Body of pancreas (tissue), 4 donors: ENCODE measurements at regions not wholly inside any gene's neighbourhood (a gene's known extent, or its start where the extent isn't known, plus 50 kb on each side); places are given as distances from the start of the nearest gene placed in this dataset.

ENCODE experiments used
- ATAC-seq: fragments of 150-250 bp; one replicate; pipeline ENCODE4 v1.9.1; 2016
- DNase-seq, 4 donors: peaks; one replicate each; pipeline ENCODE4 v3.0.0-alpha.2; 2019
- H3K27ac ChIP-seq, 4 donors: fragments of 200-600 bp; sonication (generic); 1 replicate in 3 of 4; 2 replicates in 1 of 4; pipeline versions ENCODE4 v1.5.1 to v1.6.1; 2016 to 2019; ENCODE audit warnings: mild to moderate bottlenecking in 1 of 4, mixed read lengths in 1 of 4, moderate library complexity in 1 of 4
- H3K27me3 ChIP-seq, 2 donors: fragments of 200-600 bp; sonication (generic); one replicate each; pipeline ENCODE4 v1.6.0; 2016; ENCODE audit warnings: mild to moderate bottlenecking in 1 of 2
- H3K36me3 ChIP-seq, 2 donors: fragments of 200-600 bp; sonication (generic); replicated peaks in 1 of 2; 2 replicates each; pipeline ENCODE4 v1.5.1; 2016; ENCODE audit warnings: low read depth in 2 of 2; ENCODE audit not compliant: insufficient read depth in 1 of 2
- H3K4me1 ChIP-seq: fragments of 200-600 bp; sonication (generic); one replicate; pipeline ENCODE4 v1.6.0; 2016
- H3K4me3 ChIP-seq, 2 donors: fragments of 200-600 bp; sonication (generic); 1 replicate in 1 of 2; 2 replicates in 1 of 2; pipeline ENCODE4 v1.5.1; 2016 to 2019
- H3K9me3 ChIP-seq, 3 donors: fragments of 200-600 bp; sonication (generic); 1 replicate in 2 of 3; 2 replicates in 1 of 3; pipeline ENCODE4 v1.5.1; 2016
- POLR2A ChIP-seq, 3 donors: fragments of 450-650 bp; IDR thresholded peaks; one replicate each; pipeline ENCODE4 v1.6.1; 2016; ENCODE audit warnings: antibody characterized with exemption in 3 of 3, mild to moderate bottlenecking in 2 of 3
- WGBS, 2 donors: methylation state at CpG; one replicate each; pipeline ENCODE4 v1.1.5; 2017; 5-methylcytosine and 5-hydroxymethylcytosine counted together
- intact Hi-C: fragments of 100-400 bp; cut with DNase I; formaldehyde crosslinking; loops from one replicate; pipeline ENCODE4 v1.15.1; 2023
- TF ChIP-seq, protein P1 (sequence below), 7 experiments: fragments of 450-650 bp in 4 of 7; fragments of 200-600 bp in 3 of 7; sonication (generic) in 3 of 7; IDR thresholded peaks; one replicate each; pipeline ENCODE4 v1.5.1; 2016 to 2019; ENCODE audit warnings: antibody characterized with exemption in 7 of 7

DNA sequence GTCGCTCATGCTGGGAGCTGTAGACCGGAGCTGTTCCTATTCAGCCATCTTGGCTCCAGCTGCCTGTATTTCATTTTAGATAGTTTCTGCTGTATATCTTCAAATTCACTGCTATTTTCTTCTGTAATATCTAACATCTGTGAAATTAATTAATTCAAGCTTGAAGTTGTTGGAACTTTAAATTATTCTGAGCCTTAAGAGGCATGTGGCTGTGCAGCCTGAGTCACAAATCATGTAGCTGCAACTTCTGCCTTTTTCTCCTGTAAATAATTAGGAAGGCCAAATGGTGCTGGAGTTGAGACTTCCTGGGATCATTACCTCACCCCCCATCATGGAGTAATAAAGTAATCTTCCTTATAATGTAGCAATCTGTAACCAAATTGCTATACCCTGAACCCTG, 183.3 kb upstream of the PCSK5 start:
- TF ChIP-seq, protein P1, sequence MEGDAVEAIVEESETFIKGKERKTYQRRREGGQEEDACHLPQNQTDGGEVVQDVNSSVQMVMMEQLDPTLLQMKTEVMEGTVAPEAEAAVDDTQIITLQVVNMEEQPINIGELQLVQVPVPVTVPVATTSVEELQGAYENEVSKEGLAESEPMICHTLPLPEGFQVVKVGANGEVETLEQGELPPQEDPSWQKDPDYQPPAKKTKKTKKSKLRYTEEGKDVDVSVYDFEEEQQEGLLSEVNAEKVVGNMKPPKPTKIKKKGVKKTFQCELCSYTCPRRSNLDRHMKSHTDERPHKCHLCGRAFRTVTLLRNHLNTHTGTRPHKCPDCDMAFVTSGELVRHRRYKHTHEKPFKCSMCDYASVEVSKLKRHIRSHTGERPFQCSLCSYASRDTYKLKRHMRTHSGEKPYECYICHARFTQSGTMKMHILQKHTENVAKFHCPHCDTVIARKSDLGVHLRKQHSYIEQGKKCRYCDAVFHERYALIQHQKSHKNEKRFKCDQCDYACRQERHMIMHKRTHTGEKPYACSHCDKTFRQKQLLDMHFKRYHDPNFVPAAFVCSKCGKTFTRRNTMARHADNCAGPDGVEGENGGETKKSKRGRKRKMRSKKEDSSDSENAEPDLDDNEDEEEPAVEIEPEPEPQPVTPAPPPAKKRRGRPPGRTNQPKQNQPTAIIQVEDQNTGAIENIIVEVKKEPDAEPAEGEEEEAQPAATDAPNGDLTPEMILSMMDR (IDR thresholded peaks at IDR 0.05): no peak
- no peak for TF ChIP-seq POLR2A (IDR thresholded peaks at IDR 0.05)
- Histone ChIP-seq H3K9me3 (no peaks in the 10 kb centered on the region), H3K4me1 (no peaks in the 10 kb centered on the region), H3K36me3 (no peaks in the 10 kb centered on the region), H3K27ac (no peak overlapping the region), H3K4me3 (no peak overlapping the region), H3K27me3 (no peaks in the 10 kb centered on the region)
- no peak for DNase-seq
- intact Hi-C loops: no loop called here
- 87 to 95% methylated on average over 2 of the region's 2 CpGs for WGBS, 2 donors
- no peak for ATAC-seq

DNA sequence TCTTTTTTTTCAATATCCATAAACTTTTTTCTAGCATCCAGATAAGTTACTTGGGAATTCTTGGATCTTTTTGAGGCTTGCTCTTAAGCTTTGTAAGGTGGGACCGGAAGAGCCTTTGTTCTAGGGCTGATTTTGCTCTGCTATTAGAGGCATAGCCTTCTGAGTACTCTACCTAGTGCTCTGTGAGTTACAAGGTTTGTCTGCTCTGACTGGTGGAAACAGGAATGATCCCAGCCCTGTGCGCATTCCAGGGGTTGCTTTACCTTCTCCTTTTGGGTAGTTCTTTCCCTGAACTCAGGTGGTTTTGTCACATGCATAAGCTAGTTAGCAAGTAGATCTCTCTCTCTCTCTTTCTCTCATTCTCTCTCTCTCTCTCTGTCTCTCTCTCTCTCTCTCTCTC, 180.8 kb upstream of the PCSK5 start:
- no peaks in the 10 kb centered on the region for H3K9me3 ChIP-seq
- TF ChIP-seq, protein P1 (IDR thresholded peaks at IDR 0.05): no peak
- TF ChIP-seq POLR2A (IDR thresholded peaks at IDR 0.05): no peak
- H3K27me3 ChIP-seq: no peaks in the 10 kb centered on the region
- peaks cover 10% of the 10 kb centered on the region for H3K4me1 ChIP-seq
- intact Hi-C loops: no loop called here
- no peak for ATAC-seq
- DNase-seq: no peak
- H3K27ac ChIP-seq: no peak overlapping the region
- 54 to 73% methylated on average over 2 of the region's 2 CpGs for WGBS, 2 donors
- H3K36me3 ChIP-seq: no peaks in the 10 kb centered on the region
- no peak overlapping the region for H3K4me3 ChIP-seq

DNA sequence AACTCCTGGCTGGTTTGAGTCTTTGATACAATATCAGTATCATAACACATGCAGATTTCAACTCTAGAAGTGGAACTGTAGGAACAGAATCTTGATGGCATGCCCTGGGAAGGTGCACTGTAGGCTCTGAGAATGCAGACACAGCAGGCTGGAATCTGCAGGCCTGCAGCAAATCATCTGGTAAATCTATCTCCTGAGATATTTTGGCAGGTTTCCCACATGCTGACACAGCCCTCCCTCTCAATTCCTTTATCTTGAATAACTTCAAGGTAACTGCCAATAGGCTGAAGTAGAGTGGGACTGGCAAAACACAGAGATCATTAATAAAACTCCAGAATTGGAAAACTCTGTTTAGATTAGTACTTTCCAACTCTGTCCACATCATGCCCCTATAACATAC, 177.8 kb upstream of the PCSK5 start:
- DNase-seq (peak in 1 of 4 donors; percentile 11), ATAC-seq (no peak)
- Histone ChIP-seq H3K27ac (no peak overlapping the region), H3K4me3 (no peak overlapping the region), H3K36me3 (no peaks in the 10 kb centered on the region), H3K27me3 (no peaks in the 10 kb centered on the region), H3K9me3 (no peaks in the 10 kb centered on the region), H3K4me1 (peaks cover 10% of the 10 kb centered on the region)
- TF ChIP-seq POLR2A (IDR thresholded peaks at IDR 0.05): no peak
- TF ChIP-seq, protein P1 (IDR thresholded peaks at IDR 0.05): no peak
- intact Hi-C loops: no loop called here

DNA sequence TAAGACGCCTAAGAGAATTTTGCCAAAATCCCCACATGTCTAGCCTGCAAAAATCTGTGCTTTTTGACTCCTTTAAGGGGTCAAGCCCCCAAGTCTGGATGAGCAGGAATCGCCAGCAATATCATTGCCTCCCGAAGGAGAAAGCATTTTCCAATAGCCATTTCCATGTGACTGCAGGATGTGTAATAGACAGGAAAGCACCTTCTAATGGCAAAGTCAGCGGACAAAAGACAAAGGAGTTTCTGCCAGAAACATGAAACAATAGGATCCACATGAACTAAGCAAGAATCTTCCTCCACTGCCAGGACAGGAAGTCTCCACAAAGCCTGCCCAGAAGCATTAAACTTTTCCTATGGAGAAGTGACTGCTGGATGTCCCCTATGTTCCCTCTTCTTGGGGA, 177.1 kb upstream of the PCSK5 start:
- ATAC-seq (no peak), DNase-seq (no peak)
- no peaks in the 10 kb centered on the region for H3K27me3 ChIP-seq
- WGBS, 2 donors: 61 to 72% methylated on average over 4 of the region's 4 CpGs
- H3K9me3 ChIP-seq: no peaks in the 10 kb centered on the region
- no peak overlapping the region for H3K4me3 ChIP-seq
- no peaks in the 10 kb centered on the region for H3K36me3 ChIP-seq
- TF ChIP-seq POLR2A (IDR thresholded peaks at IDR 0.05): no peak
- TF ChIP-seq, protein P1 (IDR thresholded peaks at IDR 0.05): no peak
- H3K4me1 ChIP-seq: peaks cover 10% of the 10 kb centered on the region
- H3K27ac ChIP-seq: no peak overlapping the region
- intact Hi-C loops: no loop called here

DNA sequence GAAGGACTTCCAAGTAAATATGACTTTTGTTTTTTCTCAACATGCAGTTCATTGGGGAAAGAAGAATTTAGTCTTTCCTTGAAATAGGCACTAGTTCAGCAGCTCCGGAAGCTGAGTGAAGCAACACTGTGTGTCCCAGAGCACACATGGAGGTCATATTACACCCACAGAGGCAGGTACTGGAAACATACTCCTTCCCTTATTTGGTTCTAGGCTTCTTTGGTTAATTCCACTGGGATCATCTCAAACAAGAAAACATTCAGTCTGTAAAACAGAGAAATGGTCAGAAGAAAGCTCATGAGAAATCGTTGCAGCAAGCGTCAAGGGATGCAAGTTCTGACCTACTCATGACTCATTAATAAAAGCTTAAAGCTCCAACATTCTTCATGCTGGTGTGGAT, 175.1 kb upstream of the PCSK5 start:
- H3K9me3 ChIP-seq: no peaks in the 10 kb centered on the region
- TF ChIP-seq, protein P1 (IDR thresholded peaks at IDR 0.05): no peak
- no peak for TF ChIP-seq POLR2A (IDR thresholded peaks at IDR 0.05)
- DNase-seq (no peak), ATAC-seq (no peak)
- WGBS, 2 donors: 73 to 86% methylated on average over 3 of the region's 3 CpGs
- no peak overlapping the region for H3K4me3 ChIP-seq
- intact Hi-C loops: no loop called here
- H3K27me3 ChIP-seq: no peaks in the 10 kb centered on the region
- peaks cover 10% of the 10 kb centered on the region for H3K4me1 ChIP-seq
- no peak overlapping the region for H3K27ac ChIP-seq
- no peaks in the 10 kb centered on the region for H3K36me3 ChIP-seq
